BLaER1 treated with 17β-estradiol and CSF1 and Interleukin-3, amounts not matched to agents 10 nM and 100 nM (cell line): ENCODE measurements at regions not wholly inside any gene's neighbourhood (a gene's known extent, or its start where the extent isn't known, plus 50 kb on each side); places are given as distances from the start of the nearest gene placed in this dataset.

Experiments
- H3K27ac ChIP-seq, 11 experiments: shearing (Covaris generic); formaldehyde crosslinking; 2 replicates each; pipeline ENCODE4 v1.8.1; 2022
- H3K27me3 ChIP-seq, 11 experiments: shearing (Covaris generic); formaldehyde crosslinking; 2 replicates each; pipeline ENCODE4 v1.8.1; 2022
- H3K36me3 ChIP-seq, 11 experiments: shearing (Covaris generic); formaldehyde crosslinking; 2 replicates each; pipeline ENCODE4 v1.8.1; 2022
- H3K4me1 ChIP-seq, 10 experiments: shearing (Covaris generic); formaldehyde crosslinking; 2 replicates each; pipeline ENCODE4 v1.8.1; 2022
- H3K4me2 ChIP-seq, 11 experiments: shearing (Covaris generic); formaldehyde crosslinking; 2 replicates each; pipeline ENCODE4 v1.8.1; 2022
- H3K4me3 ChIP-seq, 10 experiments: shearing (Covaris generic); formaldehyde crosslinking; 2 replicates each; pipeline ENCODE4 v1.8.1; 2022
- H3K9ac ChIP-seq, 11 experiments: shearing (Covaris generic); formaldehyde crosslinking; 2 replicates each; pipeline ENCODE4 v1.8.1; 2022
- H3K9me3 ChIP-seq, 11 experiments: shearing (Covaris generic); formaldehyde crosslinking; replicated peaks in 1 of 11; 2 replicates each; pipeline ENCODE4 v1.8.1; 2022
- H4K20me1 ChIP-seq, 11 experiments: shearing (Covaris generic); formaldehyde crosslinking; 2 replicates each; pipeline ENCODE4 v1.8.1; 2022
- Cebpa-rat ChIP-seq, 11 experiments: shearing (Covaris generic); IDR thresholded peaks; 2 replicates each; pipeline ENCODE4 v1.8.1; 2022

DNA sequence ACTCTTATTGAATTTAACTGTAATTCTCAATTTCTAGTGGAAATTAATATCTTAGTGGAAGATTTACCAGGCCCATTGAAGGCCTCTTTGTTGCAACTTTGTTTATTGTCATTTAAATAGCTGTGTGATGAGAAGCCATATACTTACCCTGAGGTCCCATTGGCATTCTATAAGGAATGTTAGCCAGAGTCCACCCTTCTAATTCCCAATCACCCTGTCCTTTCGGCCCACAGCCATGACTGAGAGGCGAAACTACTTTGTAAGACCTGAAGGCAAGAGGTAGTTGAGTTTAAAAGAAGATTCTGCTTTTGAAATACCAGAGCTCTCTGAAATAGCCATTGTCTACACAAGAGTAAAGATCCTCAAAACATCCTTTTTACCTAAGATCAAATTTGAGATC is 290.5 kb upstream of the RARB start:
- H3K4me1 ChIP-seq: no peaks in the 10 kb centered on the region
- no peaks in the 10 kb centered on the region for H4K20me1 ChIP-seq

DNA sequence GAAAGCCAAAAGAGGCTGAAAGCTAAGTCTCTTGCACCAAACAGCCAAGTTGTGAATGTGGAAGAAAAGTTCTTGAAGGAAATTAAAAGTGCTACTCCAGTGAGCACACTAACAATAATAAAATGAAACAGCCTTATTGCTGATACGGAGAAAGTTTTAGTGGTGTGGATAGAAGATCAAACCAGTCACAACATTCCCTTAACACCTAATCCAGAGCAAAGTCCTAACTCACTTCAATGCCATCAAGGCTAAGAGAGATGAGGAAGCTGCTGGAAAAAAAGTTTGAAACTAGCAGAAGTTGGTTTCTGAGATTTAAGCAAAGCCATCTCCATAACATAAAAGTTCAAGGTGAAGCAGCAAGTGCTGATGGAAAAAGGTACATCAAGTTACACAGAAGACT is 288.8 kb upstream of the RARB start:
- H3K9me3 ChIP-seq: no peaks in the 10 kb centered on the region

More for the DNA sequence above, 290.5 kb upstream of the RARB start:
- no peak overlapping the region for H3K4me3 ChIP-seq
- H3K27ac ChIP-seq: no peak overlapping the region
- H3K9ac ChIP-seq: no peak overlapping the region
- TF ChIP-seq Cebpa-rat (IDR thresholded peaks at IDR 0.05): no peak
- H3K36me3 ChIP-seq: no peaks in the 10 kb centered on the region
- H3K27me3 ChIP-seq: no peaks in the 10 kb centered on the region
- no peaks in the 10 kb centered on the region for H3K9me3 ChIP-seq
- H3K4me2 ChIP-seq: no peak overlapping the region

DNA sequence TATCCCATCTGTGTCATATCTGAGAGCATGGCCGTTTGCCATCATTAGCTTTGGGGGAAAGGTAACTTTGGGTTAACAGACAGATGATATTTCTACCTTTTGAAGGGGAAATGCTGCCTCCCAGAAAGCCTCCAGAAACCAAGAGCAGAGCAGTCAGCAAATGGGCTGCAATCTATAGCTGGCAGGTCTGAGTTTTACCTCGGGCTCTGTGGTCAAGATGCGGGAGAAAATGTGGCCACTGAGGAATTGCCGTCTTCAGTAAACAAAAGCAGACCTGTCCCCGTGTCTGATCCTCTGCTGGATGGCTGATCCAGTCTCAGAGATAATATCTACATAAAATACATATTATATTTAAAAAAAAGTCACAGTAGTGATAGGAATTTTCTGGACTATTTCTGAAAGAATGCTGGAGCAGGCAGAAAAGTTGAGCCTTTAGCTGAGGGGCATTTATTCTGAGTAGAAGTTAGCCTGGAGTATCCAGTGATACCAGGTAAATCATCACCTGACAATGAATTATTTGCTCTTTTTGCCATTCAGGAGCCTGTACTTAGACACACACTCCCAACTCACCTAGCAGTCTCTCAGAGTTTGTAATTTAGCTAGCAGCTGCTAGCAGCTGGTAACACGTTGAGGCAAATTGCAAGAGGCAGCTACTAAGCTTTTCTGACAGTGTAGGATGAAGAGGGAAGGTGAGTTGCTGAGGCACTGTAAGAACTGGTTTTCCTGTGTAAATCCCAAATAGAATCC is 285.3 kb upstream of the RARB start:
- no peak overlapping the region for H3K9ac ChIP-seq
- H4K20me1 ChIP-seq: no peaks in the 10 kb centered on the region
- H3K27ac ChIP-seq: no peak overlapping the region
- H3K4me2 ChIP-seq: no peak overlapping the region
- no peak for TF ChIP-seq Cebpa-rat (IDR thresholded peaks at IDR 0.05)
- H3K36me3 ChIP-seq: no peaks in the 10 kb centered on the region
- H3K27me3 ChIP-seq: no peaks in the 10 kb centered on the region
- H3K4me3 ChIP-seq: no peak overlapping the region
- peaks cover 0 to 3% (median 0%) of the 10 kb centered on the region in 11 experiments; a peak in 1 of 22 replicates for H3K9me3 ChIP-seq
- H3K4me1 ChIP-seq: no peaks in the 10 kb centered on the region

More for the DNA sequence above, 288.8 kb upstream of the RARB start:
- Histone ChIP-seq H3K27ac (no peak overlapping the region), H4K20me1 (no peaks in the 10 kb centered on the region), H3K4me1 (no peaks in the 10 kb centered on the region), H3K36me3 (no peaks in the 10 kb centered on the region), H3K4me2 (no peak overlapping the region), H3K27me3 (no peaks in the 10 kb centered on the region), H3K9ac (no peak overlapping the region), H3K4me3 (no peak overlapping the region)
- TF ChIP-seq Cebpa-rat (IDR thresholded peaks at IDR 0.05): no peak

DNA sequence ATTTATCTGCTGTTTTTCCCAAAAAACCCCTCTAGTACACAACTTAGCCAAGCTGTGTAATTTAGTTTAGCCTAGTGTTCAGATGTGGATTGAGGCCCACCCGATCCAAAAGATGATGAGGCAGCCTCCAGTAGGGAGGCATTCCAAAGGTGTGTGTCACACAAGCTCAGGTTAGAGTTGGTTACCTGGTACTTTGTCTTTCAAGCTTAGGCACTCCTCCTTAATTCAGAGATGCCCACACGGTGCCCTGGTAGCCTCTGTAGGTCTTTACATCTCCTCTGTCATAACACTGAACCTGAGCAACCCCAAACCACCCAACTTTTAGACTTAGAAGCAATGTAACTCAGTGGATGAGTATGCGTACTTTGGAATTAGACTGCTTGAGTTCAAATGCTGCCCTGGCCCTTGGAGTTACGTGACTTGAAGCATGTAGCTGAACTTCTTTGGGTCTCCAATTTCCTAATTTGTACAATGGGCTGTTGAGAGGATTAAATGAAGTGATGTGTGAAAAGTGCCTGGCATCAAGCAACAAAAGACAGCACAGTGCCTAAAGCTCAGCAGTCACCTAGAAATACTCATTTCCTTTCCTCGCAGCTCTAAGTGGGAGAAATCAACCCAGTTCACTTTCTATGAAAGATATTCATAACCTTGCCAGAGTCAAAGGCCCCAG is 284.6 kb upstream of the RARB start:
- no peaks in the 10 kb centered on the region for H3K36me3 ChIP-seq
- no peaks in the 10 kb centered on the region for H3K27me3 ChIP-seq
- H3K27ac ChIP-seq: no peak overlapping the region
- TF ChIP-seq Cebpa-rat (IDR thresholded peaks at IDR 0.05): no peak
- no peak overlapping the region for H3K4me2 ChIP-seq
- no peaks in the 10 kb centered on the region for H4K20me1 ChIP-seq
- no peak overlapping the region for H3K4me3 ChIP-seq
- peaks cover 0 to 3% (median 0%) of the 10 kb centered on the region in 11 experiments; a peak in 1 of 22 replicates for H3K9me3 ChIP-seq
- no peak overlapping the region for H3K9ac ChIP-seq
- no peaks in the 10 kb centered on the region for H3K4me1 ChIP-seq

DNA sequence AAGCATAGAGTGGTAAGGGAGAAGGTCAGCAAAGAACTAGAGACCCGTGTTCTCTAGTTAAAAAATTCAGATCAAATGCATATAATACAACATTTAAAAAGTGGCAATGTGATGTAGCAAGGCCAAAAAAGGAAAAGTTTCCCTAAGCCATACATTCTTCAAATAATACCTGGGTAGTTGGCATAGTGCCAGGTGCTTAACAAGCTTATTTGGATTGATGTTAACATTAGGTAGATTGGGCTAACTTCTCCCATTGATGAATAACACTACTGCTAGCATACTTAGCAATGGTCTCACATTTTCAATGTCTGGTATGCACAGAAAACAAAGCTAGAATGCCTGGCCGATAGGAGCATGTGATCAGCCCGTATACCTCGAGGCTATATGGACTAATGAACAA is 283.6 kb upstream of the RARB start:
- Histone ChIP-seq H3K4me2 (no peak overlapping the region), H3K27me3 (no peaks in the 10 kb centered on the region), H3K36me3 (no peaks in the 10 kb centered on the region), H3K4me3 (no peak overlapping the region), H3K4me1 (no peaks in the 10 kb centered on the region), H3K9ac (no peak overlapping the region), H3K27ac (no peak overlapping the region), H4K20me1 (no peaks in the 10 kb centered on the region), H3K9me3 (peaks cover 0 to 3% (median 0%) of the 10 kb centered on the region in 11 experiments; a peak in 1 of 22 replicates)
- no peak for TF ChIP-seq Cebpa-rat (IDR thresholded peaks at IDR 0.05)

DNA sequence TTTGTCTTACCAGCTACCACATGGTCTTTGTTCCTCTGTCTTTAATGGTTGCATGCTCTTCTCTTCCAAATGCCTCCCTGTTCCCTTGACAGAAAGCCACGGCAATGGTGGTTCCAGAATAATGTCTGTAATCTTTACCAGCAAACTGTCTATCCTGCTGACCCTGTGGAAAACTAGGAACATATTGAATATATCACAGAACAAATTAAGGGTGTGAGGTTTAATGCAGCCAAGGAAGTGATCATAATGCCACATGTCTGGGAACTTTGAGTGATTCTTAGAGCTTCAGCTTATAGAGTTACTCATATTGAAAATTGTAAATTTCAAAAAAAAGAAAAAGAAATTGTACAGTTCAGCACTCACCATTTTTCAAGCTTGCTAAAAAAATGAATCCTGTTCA is 282.9 kb upstream of the RARB start:
- H3K4me2 ChIP-seq: no peak overlapping the region

DNA sequence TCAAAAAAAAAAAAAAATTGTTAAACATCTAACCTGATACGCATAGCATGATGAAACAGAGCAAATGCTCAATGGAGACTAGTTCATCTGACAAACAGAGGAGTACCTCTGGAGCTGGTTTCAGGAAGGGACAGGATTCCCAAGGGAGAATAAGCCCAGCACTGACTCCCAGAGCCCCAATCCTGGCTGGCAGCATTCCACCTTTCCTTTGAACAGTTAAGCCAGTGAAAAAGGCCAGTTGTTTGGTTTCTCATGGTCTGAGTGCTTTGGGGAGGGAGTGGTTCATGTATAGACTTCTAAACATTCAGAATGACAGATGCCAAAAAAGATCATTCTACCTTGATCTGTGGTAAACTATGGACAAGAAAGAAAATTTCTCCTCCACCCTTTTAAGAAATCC is 277.9 kb upstream of the RARB start:
- Histone ChIP-seq H3K4me2 (no peak overlapping the region), H3K27ac (no peak overlapping the region), H3K9ac (no peak overlapping the region), H3K27me3 (no peaks in the 10 kb centered on the region), H3K36me3 (no peaks in the 10 kb centered on the region), H3K9me3 (peaks cover 0 to 3% (median 0%) of the 10 kb centered on the region in 11 experiments; a peak in 1 of 22 replicates), H3K4me3 (no peak overlapping the region), H3K4me1 (no peaks in the 10 kb centered on the region), H4K20me1 (no peaks in the 10 kb centered on the region)
- TF ChIP-seq Cebpa-rat (IDR thresholded peaks at IDR 0.05): no peak

More for the DNA sequence above, 282.9 kb upstream of the RARB start:
- no peaks in the 10 kb centered on the region for H3K4me1 ChIP-seq
- H3K36me3 ChIP-seq: no peaks in the 10 kb centered on the region
- no peaks in the 10 kb centered on the region for H3K27me3 ChIP-seq
- no peak for TF ChIP-seq Cebpa-rat (IDR thresholded peaks at IDR 0.05)
- peaks cover 0 to 3% (median 0%) of the 10 kb centered on the region in 11 experiments; a peak in 1 of 22 replicates for H3K9me3 ChIP-seq
- H3K9ac ChIP-seq: no peak overlapping the region
- H3K4me3 ChIP-seq: no peak overlapping the region
- H4K20me1 ChIP-seq: no peaks in the 10 kb centered on the region
- H3K27ac ChIP-seq: no peak overlapping the region

DNA sequence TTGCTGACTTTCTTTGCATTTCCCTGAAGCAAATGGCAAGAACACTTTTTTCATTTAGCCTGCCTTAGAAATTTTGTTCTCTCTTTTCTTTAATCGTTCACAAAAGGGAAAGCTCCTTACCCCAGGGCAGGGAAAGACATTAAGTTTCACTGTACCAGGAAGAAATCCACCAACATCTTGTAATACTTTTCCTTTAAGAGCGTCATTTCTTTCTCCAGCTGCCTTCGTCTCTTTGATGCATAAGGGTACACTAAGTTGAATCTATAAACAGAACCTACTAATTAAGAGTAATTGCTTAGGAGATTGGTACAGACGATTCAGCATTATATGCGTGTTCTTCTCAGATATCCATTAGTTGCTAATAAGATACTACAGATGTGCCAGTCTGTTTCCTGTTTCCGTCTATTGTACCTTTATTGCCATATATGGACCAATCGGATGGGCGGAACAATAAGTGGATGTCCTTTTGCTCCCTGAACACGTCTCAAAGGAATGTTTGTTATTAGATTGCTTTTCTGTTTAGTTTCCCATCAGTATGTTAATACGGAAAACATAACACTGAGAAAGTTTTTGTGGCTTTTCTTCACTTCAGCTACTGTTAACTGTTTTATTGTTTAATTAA is 276.7 kb upstream of the RARB start:
- no peaks in the 10 kb centered on the region for H3K4me1 ChIP-seq
- no peaks in the 10 kb centered on the region for H3K36me3 ChIP-seq
- H4K20me1 ChIP-seq: no peaks in the 10 kb centered on the region
- no peak overlapping the region for H3K4me2 ChIP-seq
- no peak for TF ChIP-seq Cebpa-rat (IDR thresholded peaks at IDR 0.05)
- no peaks in the 10 kb centered on the region for H3K27me3 ChIP-seq
- no peak overlapping the region for H3K9ac ChIP-seq
- peaks cover 0 to 3% (median 0%) of the 10 kb centered on the region in 11 experiments; a peak in 1 of 22 replicates for H3K9me3 ChIP-seq
- no peak overlapping the region for H3K27ac ChIP-seq
- H3K4me3 ChIP-seq: no peak overlapping the region

DNA sequence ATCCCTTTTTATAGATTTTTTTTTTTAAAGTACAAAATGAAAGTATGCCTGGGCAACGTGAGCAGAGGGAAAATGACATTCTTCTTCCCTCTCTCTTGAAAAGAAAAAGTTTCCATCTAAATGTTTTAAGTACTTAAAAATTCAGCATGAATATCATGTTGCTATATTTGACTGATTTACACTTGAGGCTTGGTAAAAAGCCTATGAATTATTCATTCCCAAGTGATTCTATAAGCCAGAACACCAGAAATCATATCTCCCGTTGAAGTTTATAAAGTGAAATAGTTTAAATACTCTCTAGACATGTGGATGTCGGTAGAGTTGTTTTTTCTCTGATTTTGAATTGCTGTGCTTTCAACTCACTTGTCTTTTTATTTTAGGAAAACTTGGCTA is 276.2 kb upstream of the RARB start:
- no peaks in the 10 kb centered on the region for H3K4me1 ChIP-seq
- H3K9me3 ChIP-seq: no peaks in the 10 kb centered on the region
- H3K27ac ChIP-seq: no peak overlapping the region
- H3K4me3 ChIP-seq: no peak overlapping the region
- H4K20me1 ChIP-seq: no peaks in the 10 kb centered on the region
- no peak for TF ChIP-seq Cebpa-rat (IDR thresholded peaks at IDR 0.05)
- no peak overlapping the region for H3K9ac ChIP-seq
- no peak overlapping the region for H3K4me2 ChIP-seq
- H3K36me3 ChIP-seq: no peaks in the 10 kb centered on the region
- H3K27me3 ChIP-seq: no peaks in the 10 kb centered on the region
